SKM-1 treated with dmso at 0.1 percent for 144 hours (cell line): ENCODE measurements at regions not wholly inside any gene's neighbourhood (a gene's known extent, or its start where the extent isn't known, plus 50 kb on each side); places are given as distances from the start of the nearest gene placed in this dataset.

Source experiments
- DNase-seq: peaks from one replicate; lab custom pipeline; 2025; ENCODE audit not compliant: unreplicated experiment; lab: John Stamatoyannopoulos, UW

DNA sequence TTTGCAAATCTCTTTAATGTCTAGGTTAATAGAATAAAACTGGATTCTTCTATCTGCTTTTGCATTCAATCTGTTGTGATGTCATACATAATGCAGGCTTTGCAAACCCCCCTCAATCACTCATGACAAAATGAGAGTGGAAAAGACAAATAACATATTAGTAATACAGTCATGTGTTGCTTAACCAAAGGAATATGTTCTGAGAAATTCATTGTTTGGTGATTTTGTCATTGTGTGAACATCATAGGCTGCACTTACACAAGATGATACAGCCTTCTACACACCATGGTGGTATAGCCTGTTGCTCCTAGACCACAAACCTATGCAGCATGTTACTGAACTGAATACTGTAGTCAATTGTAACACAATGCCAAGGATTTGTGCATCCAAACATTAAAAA, 87.3 kb upstream of the SEC61G start:
- DNase-seq: no peak

DNA sequence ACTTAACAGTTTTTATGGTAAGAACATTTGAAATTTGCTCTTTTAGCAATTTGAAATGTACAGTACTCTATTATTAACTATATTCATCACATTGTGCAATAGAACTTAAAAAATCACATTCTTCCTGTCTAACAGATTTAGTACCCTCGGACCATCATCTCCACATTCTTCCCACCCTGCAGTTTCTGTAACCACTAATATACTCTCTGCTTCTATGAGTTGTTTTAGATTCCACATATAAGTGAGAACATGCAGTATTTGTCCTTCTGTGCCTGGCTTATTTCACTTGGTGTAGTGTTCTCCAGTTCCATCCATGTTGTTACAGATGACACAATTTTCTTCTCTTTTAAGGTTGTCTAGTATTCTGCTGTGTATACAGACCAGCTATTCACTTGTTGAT, 88.9 kb upstream of the SEC61G start:
- DNase-seq: no peak

GRCh38 chr7:54856856-54857255, 97.8 kb upstream of the SEC61G start:
- no peak for DNase-seq

DNA sequence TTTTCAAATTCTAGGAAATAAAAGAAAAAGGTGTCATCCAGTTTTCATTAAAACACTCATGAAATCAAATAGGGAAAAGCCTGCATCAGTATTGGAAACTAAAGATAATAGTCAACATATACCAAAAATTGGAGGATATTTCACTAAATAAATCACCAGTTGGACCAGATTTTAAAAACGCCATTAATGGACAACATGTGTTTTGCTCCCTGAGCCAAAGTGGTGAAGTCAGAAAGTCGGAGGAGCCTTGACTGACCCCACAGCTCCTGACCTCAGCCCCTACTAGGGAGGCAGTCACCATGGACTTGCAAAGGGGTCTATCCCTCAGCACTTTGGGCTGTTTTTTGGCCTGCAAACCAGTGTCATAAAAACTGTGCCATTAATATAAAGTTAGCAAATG, 98.3 kb upstream of the SEC61G start:
- no peak for DNase-seq

- no peak for DNase-seq
Observed at GRCh38 chr7:54858008-54858692, 99.1 kb upstream of the SEC61G start.

DNA sequence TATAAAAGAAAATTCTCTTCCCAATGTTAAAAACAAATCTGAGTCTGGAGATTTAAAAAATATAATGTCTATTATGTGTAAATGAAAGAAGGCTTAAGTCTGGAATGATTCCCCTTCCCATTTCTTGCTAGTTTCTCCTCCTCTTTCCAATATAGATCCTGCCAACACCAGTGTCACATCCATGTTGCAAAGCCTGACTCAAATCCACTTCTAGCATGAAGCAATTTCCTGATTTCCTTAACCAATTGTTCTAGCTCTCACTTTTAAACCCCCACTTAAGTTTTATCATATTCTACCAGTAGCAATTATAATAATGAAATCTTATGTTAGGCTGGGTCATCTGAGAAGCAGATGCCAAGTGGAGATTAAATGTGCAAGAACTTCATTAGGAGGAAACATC, 100.1 kb upstream of the SEC61G start:
- DNase-seq: no peak

- no peak for DNase-seq
Observed at GRCh38 chr7:54859545-54859944, 100.5 kb upstream of the SEC61G start.

DNA sequence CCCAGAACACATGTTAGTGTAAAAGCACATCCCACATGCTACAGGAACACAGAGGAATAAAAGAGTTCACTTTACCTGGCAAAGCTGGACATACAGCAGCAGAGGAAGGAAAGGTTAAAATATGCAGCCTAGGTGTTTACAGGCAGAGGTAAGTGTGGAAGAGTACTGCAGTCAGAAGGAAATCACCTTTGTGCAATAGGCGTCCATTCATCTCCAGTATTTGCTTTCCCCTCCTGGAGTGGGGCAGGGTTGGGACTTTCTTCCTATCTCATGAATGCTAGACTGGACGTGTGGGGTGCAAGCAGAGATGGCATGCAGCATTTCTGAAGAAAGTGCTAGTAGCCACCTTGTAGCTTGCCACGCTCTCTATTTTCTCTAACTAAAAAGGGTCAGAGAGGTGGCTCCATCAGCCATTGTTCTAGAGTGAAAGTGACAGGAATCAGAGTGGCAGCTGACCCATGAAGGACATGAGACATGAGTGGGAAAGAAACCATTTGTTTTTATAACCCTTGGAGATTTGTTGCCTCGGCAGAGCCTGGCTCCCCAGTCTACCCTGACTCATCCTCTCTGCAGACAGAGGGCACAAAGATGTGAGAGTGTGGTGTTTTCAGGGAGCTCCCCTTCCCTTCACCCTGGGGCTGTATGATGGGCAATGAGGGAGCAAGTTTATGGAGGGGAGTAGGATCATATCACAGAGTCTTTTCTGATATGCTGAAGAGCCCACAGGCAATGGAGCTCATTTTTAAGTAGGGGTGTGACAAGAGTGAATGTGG, 101.2 kb upstream of the SEC61G start:
- DNase-seq: no peak

- no peak for DNase-seq
Observed at GRCh38 chr7:54860843-54861242, 101.8 kb upstream of the SEC61G start.

DNA sequence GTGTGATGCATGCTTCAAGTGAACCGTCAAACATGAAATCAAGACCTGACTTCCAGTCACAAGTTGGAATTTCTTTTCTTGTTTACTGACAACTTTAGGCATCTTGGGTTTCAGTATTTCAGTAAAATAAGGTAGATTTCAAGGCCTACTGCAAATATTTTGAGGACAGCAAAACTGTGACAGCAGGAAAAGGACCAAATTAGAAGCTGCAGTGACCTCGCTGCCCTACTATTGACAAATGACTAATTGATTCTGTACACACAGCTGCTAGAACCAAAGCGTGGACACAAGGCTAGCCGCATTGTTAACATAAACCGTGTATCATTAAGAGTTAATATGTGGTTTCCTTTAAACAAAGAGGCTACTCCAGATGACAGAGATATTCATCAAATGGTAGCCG, 105.7 kb upstream of the SEC61G start:
- no peak for DNase-seq

DNA sequence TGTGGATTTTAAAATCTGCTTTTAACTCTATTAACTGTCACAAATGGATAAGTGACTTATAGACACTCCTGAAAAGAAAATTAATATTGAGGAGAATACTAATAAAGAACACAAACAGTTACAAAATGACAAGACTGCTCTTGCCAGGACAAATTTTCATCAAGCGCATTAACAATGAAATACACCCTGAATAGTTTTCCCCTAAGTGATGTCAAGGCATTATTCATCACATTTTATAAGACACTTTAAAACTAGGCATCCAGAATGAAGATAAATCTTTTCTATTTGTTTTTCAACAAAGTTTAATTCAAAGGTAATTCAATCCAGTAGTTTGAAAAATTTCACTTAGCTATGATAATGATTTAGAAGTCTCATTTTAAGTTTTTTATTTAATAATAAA, 110.5 kb upstream of the SEC61G start:
- DNase-seq: no peak

GRCh38 chr7:54874804-54875203, 115.8 kb upstream of the SEC61G start:
- no peak for DNase-seq

GRCh38 chr7:54877683-54878082, 118.7 kb upstream of the SEC61G start:
- no peak for DNase-seq

DNA sequence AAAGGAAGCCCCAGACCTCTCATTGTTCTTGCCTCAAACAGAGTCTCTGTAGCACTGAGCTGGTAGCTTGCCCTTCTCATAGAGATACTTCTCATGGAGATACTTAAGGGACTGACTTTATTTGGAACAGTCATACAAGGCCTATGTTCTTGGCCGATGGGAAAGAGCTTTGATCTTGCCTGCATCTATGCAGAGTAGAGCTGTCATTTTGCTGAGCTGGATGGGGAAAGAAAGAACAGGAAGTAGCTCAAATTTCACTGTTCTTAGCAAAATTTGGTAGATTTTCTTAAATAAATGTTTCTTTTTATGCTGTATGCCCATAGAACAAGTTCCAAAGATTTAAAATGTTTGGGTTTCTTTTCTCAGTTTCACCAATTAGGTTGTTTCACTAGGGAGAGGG, 119.3 kb upstream of the SEC61G start:
- no peak for DNase-seq

GRCh38 chr7:54879776-54880175, 120.8 kb upstream of the SEC61G start:
- DNase-seq: no peak

DNA sequence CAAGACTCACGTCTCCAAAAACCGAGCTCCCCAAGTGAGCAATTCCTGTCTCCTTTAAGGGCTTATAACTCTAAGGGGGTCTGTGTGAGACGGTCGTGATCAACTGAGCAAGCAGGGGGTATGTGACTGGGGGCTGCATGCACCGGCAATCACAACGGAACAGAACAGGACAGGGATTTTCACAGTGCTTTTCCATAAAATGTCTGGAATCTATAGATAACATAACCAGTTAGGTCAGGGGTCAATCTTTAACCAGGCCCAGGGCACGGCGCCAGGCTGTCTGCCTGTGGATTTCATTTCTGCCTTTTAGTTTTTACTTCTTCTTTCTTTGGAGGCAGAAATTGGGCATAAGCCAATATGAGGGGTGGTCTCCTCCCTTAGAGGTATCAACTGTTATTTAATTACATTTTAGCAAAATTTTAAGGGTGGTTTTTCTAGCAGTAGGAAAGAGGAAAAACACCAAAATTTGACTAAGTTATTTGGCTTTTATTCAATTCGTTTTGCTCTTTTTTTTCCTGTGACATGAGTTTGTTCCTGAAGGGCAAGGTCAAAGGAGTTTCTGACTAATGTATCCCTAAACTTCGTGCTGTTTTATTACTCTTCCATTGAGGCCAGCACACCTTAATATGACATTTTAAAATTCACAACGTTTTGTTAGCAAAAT, 121.4 kb upstream of the SEC61G start:
- DNase-seq: no peak

DNA sequence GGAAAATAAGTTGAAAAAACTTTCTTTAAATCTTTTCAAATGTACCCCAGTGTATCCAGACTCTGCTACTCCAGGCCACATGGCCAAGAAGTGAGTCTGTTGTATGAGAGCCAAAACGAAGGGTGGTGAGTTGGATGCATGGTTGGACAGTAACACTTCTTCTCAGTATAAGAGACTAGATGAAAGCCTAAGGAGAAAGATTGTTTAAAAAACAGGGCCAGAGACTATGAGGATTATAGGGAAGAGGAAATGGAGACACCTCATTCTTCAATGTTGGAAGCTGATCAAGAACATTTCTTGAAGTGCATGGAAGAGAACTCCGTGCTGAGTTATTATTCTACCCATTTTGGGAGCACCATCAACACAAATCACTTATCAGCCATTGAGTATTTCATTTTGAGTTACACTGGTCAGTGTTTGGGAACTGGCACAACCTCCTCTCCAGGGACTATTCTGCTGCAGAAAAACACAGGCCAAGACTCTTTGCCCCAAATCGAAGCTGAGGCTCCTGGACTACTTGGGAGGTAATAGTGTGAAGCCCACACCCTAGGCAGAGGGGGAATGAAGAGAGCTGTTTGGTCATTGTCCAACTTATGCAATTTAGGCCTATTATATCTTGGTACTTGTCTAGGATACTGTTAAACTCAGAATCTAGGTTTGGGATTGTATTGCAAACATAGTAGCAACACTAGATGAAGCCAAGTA, 123.0 kb upstream of the SEC61G start:
- no peak for DNase-seq

- DNase-seq: no peak
Observed at GRCh38 chr7:54882694-54883093, 123.7 kb upstream of the SEC61G start.

DNA sequence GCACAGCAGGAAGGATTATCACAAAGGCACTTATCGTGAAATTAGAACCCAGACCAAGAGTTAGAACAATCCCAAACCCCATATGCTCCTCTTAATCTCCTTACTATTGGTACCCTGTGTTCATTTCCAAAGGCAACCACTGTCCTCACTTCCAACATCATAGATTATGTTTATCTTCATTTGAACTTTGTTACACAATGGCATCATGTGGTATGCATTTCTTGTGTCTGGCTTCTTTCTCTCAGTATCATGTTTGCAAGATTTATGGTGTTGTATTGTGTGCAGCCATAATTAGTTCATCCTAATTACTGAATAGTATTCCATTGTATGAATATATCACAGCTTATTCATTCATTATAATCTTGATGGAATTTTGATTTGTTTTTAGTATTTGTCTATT, 124.6 kb upstream of the SEC61G start:
- DNase-seq: no peak

DNA sequence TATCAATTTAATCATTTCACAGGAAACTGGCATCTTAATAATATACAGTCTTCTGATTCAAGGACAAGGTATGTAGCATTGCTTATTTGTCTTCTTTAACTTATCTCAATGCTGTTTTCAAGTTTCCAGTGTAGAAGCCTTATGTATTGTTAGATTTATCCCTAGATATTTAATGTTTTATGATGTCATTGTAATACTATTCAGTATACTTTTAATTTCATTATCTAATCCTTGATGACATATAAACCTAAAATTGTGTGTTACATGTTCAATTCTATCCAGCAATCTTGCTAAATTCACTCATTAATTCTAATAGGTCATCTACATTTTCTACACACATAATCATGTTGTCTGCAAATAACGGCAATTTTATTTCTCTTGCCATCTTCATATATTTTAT, 126.3 kb upstream of the SEC61G start:
- DNase-seq: no peak

DNA sequence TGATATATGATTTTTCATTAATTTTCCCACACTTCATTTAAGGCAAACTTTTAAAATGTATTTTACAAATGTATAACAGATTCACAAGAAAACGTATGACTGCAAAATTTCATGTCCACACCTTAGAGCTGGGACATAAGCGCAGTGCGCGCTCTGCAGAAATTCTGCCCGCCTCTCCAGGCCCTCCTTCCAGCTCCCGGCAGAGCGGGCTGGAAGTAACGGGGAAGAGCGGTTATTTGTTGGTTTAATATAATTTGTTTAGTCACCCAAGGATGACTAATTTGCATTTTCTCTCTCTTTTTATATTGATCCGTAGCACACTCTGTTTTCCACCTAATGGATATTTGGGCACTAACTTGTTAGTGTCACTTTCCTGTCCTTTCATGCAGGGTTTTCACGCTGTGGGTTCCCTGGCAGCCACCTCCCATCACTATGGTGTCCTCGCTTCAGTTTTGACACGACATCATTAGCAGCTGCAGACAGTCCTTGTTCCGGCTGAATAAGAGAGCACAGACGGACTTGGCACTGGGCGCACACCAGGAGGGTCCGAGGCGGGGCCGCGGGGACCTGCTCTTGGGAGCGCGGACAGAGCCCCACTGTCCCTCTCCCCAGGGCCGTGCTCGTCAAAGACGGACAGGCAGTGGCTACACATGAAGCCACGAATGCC, 129.2 kb upstream of the SEC61G start:
- no peak for DNase-seq
